ENCODE measurements at regions not wholly inside any gene's neighbourhood (a gene's known extent, or its start where the extent isn't known, plus 50 kb on each side); places are given as distances from the start of the nearest gene placed in this dataset.
"Not testable (repeated sequence)": the region's sequence is repeated elsewhere in the genome, so short reads cannot be mapped to it uniquely, and the experiment has no call there.

- not testable (repeated sequence) for DNase-seq
These were observed 83.4 kb upstream of the RAP2C start for GRCh38 chrX:132302687-132303086.

DNA sequence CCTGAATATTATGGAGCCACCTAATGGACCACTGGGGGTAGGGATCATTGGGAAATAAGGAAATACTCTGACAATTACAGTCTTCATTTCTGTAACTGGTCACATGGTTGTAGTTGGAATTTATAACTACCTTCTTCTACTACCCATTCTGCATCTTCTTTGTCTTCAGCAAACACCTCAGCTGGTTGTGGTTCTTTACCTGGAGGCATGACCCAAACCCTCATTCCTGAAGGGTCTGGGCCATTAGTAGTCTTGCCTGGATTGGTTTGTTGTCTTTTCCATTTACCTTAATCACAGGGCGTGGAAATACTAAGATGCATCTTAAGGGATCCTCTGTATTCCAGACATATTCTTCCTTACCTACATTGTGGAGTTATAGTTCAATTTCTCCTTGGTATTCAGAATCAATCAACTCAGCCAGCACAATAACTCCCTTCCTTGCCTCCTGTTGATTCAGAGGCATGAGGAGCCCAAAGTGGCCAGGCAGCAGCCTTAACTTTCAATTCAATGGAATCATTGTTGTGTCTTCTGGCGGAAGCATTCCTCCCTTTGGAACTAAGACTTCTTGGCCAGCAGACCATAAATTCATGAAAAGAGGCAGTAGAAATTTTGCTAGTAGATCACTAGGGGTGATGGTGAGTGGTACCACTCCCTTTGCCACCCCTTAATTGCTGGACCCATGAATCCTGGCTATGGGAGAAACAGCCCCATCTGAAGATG lies 75.7 kb upstream of the RAP2C start:
- no peak for DNase-seq

- no peak for DNase-seq
These were observed 74.9 kb upstream of the RAP2C start for GRCh38 chrX:132294192-132294591.

DNA sequence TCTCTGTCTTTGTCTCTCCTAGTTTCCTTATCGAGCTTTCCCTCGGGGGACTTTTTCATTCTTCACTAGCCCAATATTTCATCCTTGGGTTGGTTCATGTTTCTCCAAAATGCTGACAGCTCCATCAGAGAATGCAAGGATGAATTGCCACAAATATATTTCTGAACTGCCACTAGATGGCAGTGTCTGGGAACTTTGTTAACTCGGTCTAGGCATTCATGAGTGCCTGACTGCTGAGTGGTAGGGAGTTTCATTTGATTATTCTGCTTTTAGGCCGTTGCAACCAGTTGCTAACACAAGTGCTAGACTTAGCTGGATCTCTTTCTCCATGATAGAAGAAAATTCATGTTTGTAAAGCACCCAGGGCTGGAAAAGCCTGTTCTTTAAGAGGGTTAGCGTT lies 73.5 kb upstream of the RAP2C start:
- no peak for DNase-seq

GRCh38 chrX:132277953-132278614 lies 58.8 kb upstream of the RAP2C start:
- no peak for DNase-seq

DNA sequence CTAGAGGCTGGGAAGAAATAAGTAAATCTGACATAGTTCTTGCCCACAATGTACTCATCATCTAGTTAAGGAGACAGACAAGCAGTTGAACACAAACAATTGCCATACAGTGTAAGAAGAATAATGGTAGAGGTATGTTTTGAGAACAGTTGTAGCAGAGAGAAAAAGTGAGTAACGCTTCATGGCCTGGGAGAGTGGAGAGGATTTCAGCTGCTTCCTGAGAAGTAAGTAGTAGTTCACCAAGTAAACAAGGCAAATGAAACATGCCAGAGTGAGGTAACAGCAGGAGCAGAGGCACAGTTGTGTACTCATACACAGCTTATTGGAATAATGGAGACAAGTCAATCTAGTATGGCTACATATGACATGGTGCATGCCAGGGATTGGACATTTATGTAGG lies 53.6 kb upstream of the RAP2C start:
- no peak for DNase-seq

- DNase-seq: no peak
These were observed 52.1 kb upstream of the RAP2C start for GRCh38 chrX:132271311-132271778.

DNA sequence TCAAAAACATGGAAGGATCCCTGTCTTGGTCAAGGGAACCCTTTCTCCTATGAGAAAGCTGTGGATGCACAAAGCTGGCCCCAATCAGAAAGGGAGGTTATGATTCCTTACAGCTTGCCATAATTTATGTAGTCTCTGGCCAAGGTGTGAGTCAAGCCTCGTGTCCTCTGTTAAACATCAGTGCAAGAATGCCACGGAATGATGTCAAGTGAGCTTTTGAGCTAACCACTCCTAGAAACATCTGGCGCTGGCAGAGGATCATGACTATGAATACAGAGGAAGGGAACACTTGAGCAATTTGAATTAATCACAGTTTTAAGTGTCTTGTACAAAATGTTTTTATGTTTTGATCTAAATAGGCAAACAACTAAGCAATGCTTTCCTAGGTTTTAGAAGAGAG lies 51.5 kb upstream of the RAP2C start:
- DNase-seq: peak; percentile 9

DNA sequence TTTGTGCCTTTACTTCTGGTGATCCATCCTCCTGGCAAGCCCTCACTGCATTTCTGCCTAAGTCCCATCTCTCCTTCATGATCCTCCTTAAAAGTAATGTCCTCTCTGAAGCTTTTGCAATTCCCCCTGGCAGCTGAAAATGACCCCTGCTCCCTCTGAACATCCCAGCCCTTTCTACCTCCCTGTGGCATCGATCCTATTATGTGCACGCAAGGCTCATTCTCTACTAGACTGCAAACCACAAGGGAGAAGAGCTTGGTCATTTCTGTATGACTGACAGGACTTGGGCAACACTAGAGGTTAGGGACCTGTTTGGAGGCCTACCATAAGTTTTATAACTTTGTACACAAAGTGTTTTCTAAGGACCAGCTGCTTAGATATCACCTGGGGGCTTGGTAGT lies 50.8 kb upstream of the RAP2C start:
- DNase-seq: no peak
